ENCODE measurements at regions not wholly inside any gene's neighbourhood (a gene's known extent, or its start where the extent isn't known, plus 50 kb on each side); places are given as distances from the start of the nearest gene placed in this dataset.

DNA sequence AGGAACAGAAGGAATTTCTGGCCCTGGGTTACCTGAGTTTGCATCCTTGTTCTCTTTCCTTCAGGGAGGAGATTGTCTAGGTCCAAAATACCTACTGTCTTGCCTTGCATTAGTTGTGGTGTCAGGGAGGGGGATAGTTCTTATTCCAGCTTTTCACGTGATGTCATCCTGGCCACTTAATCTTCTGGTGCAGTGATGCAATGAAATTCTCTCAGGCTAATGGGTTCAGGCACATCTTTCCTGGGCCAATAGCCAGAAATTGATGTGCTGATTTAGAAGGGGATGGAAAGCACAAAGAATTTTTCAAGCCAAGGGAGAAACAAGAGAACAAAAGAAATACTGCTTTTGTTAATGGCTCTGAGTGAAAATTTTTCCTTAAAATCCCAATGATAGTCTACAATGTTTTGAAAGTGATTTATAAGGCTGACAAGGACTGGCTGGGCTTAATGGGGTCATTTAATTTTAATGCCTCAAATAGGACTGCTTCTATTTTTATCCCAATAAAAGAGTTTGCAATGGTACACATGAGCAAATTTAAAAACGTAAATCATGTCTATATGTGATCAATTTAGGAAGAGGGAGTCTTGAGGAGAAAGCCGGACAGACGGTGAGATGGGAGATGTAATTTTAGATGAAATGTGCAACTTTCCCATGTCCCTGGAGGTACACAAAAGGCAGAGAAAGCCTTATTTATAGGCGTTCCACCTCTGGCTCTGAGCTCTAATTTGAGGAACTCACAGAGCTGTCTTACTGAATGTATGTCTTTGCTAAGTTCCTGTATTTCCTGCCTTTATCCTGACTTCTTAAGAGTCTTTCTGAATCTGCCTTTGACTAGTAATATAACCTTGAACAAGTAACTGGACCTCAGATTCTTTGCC, 89.3 kb upstream of the SV2C start:
- Mint-ChIP-seq H3K4me1 (peaks cover 18% of the 10 kb centered on the region), H3K4me3 (no peak overlapping the region), H3K36me3 (ENCODE audit: low read depth) (no peaks in the 10 kb centered on the region), H3K27me3 (no peaks in the 10 kb centered on the region), H3K9me3 (peaks cover 4% of the 10 kb centered on the region), H3K27ac (no peak overlapping the region)
- ChIA-PET POLR2A (no interaction called here), CTCF (no interaction called here)
- intact Hi-C loops (cut with micrococcal nuclease) = no loop called here
- no peak for ATAC-seq (ENCODE audit: low read depth)
- no peak for TF ChIP-seq CTCF (IDR thresholded peaks at IDR 0.05)
- no peak for DNase-seq

DNA sequence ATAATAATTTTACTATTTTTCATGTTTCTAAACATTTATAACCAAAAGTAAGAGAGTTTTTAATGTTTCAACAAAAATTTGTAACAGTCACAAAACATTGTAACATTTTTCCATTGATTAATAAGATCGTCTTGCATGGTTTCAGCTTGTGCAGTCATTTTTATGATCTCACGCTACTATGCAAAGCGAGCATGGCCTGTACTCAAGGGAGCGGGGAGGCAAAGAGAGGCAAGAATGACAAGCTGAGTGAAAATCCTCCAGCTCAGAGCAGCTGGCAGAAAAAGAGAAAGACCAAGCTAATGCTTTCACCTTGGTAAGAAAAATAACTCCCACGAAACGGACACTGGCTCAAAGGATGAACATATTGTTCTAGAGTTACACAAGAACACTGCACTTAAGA, 90.0 kb upstream of the SV2C start:
- TF ChIP-seq CTCF (IDR thresholded peaks at IDR 0.05) = no peak
- intact Hi-C loops (cut with micrococcal nuclease) = no loop called here
- H3K9me3 Mint-ChIP-seq = peaks cover 2% of the 10 kb centered on the region
- H3K4me3 Mint-ChIP-seq = no peak overlapping the region
- H3K36me3 Mint-ChIP-seq (ENCODE audit: low read depth) = no peaks in the 10 kb centered on the region
- H3K4me1 Mint-ChIP-seq = peaks cover 18% of the 10 kb centered on the region
- peak; percentile 52 for ATAC-seq (ENCODE audit: low read depth)
- H3K27ac Mint-ChIP-seq = no peak overlapping the region
- ChIA-PET POLR2A (no interaction called here), CTCF (no interaction called here)
- H3K27me3 Mint-ChIP-seq = no peaks in the 10 kb centered on the region
- no peak for DNase-seq

DNA sequence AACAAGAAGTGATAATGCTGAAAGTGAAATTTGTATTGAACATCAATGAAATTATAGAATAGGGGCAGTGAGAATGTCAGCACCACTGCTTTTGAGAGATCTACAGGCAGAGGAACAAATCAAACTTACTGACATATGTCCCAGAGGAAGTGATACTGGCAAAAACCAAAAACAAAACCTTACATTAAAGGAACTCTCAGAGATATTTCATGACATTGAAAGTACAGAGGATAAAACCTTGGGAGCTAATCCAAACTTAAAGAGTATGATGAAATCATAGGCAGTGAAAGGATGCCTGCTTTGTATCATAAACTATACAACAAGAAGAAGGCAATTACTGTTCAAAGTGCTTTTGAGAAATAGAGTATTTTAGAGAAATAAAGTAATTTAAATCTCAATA, 90.4 kb upstream of the SV2C start:
- DNase-seq (no peak), ATAC-seq (ENCODE audit: low read depth) (peak; percentile 42)
- intact Hi-C loops (cut with micrococcal nuclease) = no loop called here
- TF ChIP-seq CTCF (IDR thresholded peaks at IDR 0.05) = no peak
- Mint-ChIP-seq H3K4me3 (no peak overlapping the region), H3K27ac (no peak overlapping the region), H3K4me1 (peaks cover 18% of the 10 kb centered on the region), H3K9me3 (peaks cover 2% of the 10 kb centered on the region), H3K27me3 (no peaks in the 10 kb centered on the region), H3K36me3 (ENCODE audit: low read depth) (no peaks in the 10 kb centered on the region)
- ChIA-PET POLR2A (no interaction called here), CTCF (no interaction called here)

DNA sequence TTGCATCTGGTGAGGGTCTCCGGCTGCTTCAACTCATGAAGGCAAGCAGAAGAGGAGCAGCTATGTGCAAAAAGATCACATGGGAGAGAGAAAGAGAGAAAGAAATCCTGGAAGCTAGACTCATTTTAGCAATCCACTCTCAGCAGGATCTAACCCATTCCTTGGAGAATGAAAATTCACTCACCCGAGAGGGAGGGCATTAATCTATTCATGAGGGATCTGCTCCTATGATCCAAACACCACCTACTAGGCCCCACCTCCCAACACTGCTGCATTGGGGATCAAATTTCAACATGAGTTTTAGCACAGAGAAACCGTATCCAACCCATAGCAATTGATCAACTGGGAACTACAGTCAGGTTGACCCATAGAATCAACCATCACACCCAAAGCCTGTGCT, 98.1 kb upstream of the SV2C start:
- H3K4me1 Mint-ChIP-seq = no peaks in the 10 kb centered on the region
- DNase-seq (no peak), ATAC-seq (ENCODE audit: low read depth) (no peak)
- no peak overlapping the region for H3K27ac Mint-ChIP-seq
- TF ChIP-seq CTCF (IDR thresholded peaks at IDR 0.05) = no peak
- POLR2A ChIA-PET = no interaction called here
- no peaks in the 10 kb centered on the region for H3K9me3 Mint-ChIP-seq
- no peaks in the 10 kb centered on the region for H3K36me3 Mint-ChIP-seq (ENCODE audit: low read depth)
- intact Hi-C loops (cut with micrococcal nuclease) = no loop called here
- no peak overlapping the region for H3K4me3 Mint-ChIP-seq
- H3K27me3 Mint-ChIP-seq = no peaks in the 10 kb centered on the region
- CTCF ChIA-PET = no interaction called here

DNA sequence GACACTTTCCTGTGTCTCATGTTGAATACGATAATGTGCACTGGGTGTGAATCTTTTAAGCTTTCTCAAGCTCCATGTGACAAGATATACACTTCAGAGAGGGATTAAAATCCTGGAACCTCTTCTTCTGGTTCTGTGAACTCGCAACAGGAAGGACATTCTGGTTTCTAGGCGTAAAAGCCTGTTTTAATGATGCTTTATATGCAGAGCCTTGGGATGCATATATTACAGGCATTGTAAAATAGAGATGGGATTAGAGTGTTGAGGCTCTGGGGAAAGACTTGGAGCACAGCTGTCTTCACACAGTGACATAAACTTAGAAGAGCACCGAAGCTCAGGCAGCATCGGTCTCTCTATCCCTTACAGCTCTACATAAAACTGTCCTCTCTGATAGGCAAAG, 107.7 kb upstream of the SV2C start:
- intact Hi-C loops (cut with micrococcal nuclease) = no loop called here
- H3K27ac Mint-ChIP-seq = no peak overlapping the region
- H3K9me3 Mint-ChIP-seq = peaks cover 4% of the 10 kb centered on the region
- no peak overlapping the region for H3K4me3 Mint-ChIP-seq
- DNase-seq (no peak), ATAC-seq (ENCODE audit: low read depth) (no peak)
- no peaks in the 10 kb centered on the region for H3K36me3 Mint-ChIP-seq (ENCODE audit: low read depth)
- CTCF ChIA-PET = no interaction called here
- POLR2A ChIA-PET = no interaction called here
- no peaks in the 10 kb centered on the region for H3K4me1 Mint-ChIP-seq
- H3K27me3 Mint-ChIP-seq = peaks cover 11% of the 10 kb centered on the region
- TF ChIP-seq CTCF (IDR thresholded peaks at IDR 0.05) = no peak

Measured in activated B cell treated with CpG ODN at 0.5 μM for 24 hours (primary cell).